ENCODE measurements at regions not wholly inside any gene's neighbourhood (a gene's known extent, or its start where the extent isn't known, plus 50 kb on each side); places are given as distances from the start of the nearest gene placed in this dataset.

- Histone ChIP-seq H3K4me1 (peaks cover 3 to 4% of the 10 kb centered on the region in 2 donors), H3K27ac (no peak overlapping the region), H3K27me3 (no peaks in the 10 kb centered on the region), H3K36me3 (no peaks in the 10 kb centered on the region), H3K4me3 (replicated peaks in 1 of 3) (no peak overlapping the region), H3K9me3 (no peaks in the 10 kb centered on the region)
- intact Hi-C loops (cut with DNase I) = no loop called here
- 18 to 32% methylated on average over 1 of the region's 1 CpG for WGBS, 2 donors
- DNase-seq = no peak
- TF ChIP-seq CTCF (IDR thresholded peaks at IDR 0.05) (no peak), POLR2A (IDR thresholded peaks at IDR 0.05) (no peak)
These were observed 156.6 kb upstream of the TAB2 start for GRCh38 chr6:149160943-149161342.

DNA sequence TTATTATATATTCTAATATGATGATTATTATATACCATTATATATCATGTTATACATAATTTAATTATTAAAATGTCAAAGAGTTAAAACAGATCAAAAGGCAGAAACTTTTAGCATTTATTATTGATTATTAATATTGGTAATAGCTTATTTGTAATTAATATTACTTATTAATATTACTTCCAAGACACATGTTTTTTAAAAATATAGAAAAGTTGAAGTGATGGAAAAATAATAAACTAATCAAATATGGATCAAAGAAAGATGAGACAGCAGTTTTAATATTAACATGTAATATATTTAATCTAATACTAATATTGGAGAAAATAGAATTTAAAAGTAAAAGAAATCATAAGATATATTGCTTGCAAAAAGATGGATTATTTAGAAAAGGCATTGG is 154.6 kb upstream of the TAB2 start:
- no peaks in the 10 kb centered on the region for H3K36me3 ChIP-seq
- DNase-seq = no peak
- H3K27ac ChIP-seq = no peak overlapping the region
- H3K9me3 ChIP-seq = no peaks in the 10 kb centered on the region
- TF ChIP-seq POLR2A (IDR thresholded peaks at IDR 0.05) (no peak), CTCF (IDR thresholded peaks at IDR 0.05) (no peak)
- H3K27me3 ChIP-seq = no peaks in the 10 kb centered on the region
- intact Hi-C loops (cut with DNase I) = no loop called here
- H3K4me1 ChIP-seq = peaks cover 13 to 14% of the 10 kb centered on the region in 2 donors
- no peak overlapping the region for H3K4me3 ChIP-seq (replicated peaks in 1 of 3)

GRCh38 chr6:149164199-149164750 is 153.2 kb upstream of the TAB2 start:
- WGBS, 2 donors = 84 to 90% methylated on average over 12 of the region's 12 CpGs
- no peaks in the 10 kb centered on the region for H3K9me3 ChIP-seq
- intact Hi-C loops (cut with DNase I) = no loop called here
- H3K4me1 ChIP-seq = peaks cover 13 to 14% of the 10 kb centered on the region in 2 donors
- no peaks in the 10 kb centered on the region for H3K36me3 ChIP-seq
- no peaks in the 10 kb centered on the region for H3K27me3 ChIP-seq
- DNase-seq = no peak
- H3K27ac ChIP-seq = no peak overlapping the region
- no peak for TF ChIP-seq POLR2A (IDR thresholded peaks at IDR 0.05)
- TF ChIP-seq CTCF (IDR thresholded peaks at IDR 0.05) = no peak
- no peak overlapping the region for H3K4me3 ChIP-seq (replicated peaks in 1 of 3)

DNA sequence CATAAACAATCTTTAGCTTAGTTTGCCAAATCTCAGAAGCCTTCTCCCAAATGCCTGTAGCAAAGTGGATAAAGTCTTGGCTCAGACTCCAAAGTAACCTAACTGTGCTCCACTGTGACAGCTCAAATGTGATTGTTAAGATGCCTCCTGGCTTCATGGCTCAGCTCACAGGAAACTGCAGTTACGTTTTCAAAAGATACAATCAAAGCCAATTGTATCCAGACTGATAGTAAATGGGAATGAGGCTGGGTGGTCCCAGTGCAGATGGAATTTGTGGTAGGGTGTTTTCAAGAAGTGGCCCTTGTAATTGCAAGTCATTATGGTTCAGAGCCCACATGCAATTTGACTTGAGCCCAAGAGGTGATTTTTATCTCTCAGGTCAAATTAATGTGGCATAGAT is 151.2 kb upstream of the TAB2 start:
- TF ChIP-seq POLR2A (IDR thresholded peaks at IDR 0.05) (no peak), CTCF (IDR thresholded peaks at IDR 0.05) (no peak)
- Histone ChIP-seq H3K27ac (peak overlapping the region in 2 of 3 donors; percentile 15 to 25), H3K9me3 (no peaks in the 10 kb centered on the region), H3K4me1 (peaks cover 13 to 14% of the 10 kb centered on the region in 2 donors), H3K27me3 (no peaks in the 10 kb centered on the region), H3K4me3 (replicated peaks in 1 of 3) (no peak overlapping the region), H3K36me3 (no peaks in the 10 kb centered on the region)
- 0 to 12% methylated on average over 1 of the region's 1 CpG for WGBS, 2 donors
- intact Hi-C loops (cut with DNase I) = no loop called here
- peak; percentile 6 to 7 for DNase-seq

DNA sequence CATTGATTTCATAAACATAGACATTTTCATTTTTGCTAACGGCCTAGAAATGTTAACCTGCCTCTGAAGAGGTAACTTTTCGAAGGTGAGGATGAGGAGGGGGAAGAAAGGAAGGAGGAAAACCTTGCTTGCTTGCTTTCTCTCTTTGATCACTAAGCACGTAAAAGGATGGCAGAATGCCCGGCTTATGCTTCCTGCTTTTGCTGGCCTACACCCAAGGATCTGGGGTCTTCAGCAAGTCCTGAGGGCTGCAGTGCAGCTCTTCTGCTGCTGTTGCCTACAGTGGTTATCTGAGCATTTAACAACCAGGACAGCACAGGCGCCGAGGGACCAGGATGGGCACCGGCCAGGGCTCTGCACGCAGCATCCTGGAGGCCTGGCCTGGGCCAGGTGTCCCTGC is 150.8 kb upstream of the TAB2 start:
- H3K36me3 ChIP-seq = no peaks in the 10 kb centered on the region
- H3K4me3 ChIP-seq (replicated peaks in 1 of 3) = no peak overlapping the region
- DNase-seq = peak; percentile 33 to 37
- no peaks in the 10 kb centered on the region for H3K27me3 ChIP-seq
- intact Hi-C loops (cut with DNase I) = no loop called here
- peak overlapping the region in 1 of 3 donors; percentile 25 for H3K27ac ChIP-seq
- no peaks in the 10 kb centered on the region for H3K9me3 ChIP-seq
- TF ChIP-seq POLR2A (IDR thresholded peaks at IDR 0.05) (no peak), CTCF (IDR thresholded peaks at IDR 0.05) (no peak)
- H3K4me1 ChIP-seq = peaks cover 13 to 14% of the 10 kb centered on the region in 2 donors
- 19 to 36% methylated on average over 4 to 8 of the region's 8 CpGs for WGBS, 2 donors

Measured in thyroid gland (tissue), 4 donors.